GM18520 (cell line): ENCODE measurements at regions not wholly inside any gene's neighbourhood (a gene's known extent, or its start where the extent isn't known, plus 50 kb on each side); places are given as distances from the start of the nearest gene placed in this dataset.
A peak's percentile ranks its signal among the peaks of the same experiment; 100 is the strongest.

ENCODE experiments used
- ATAC-seq: cut with Tn5 transposase; IDR thresholded peaks from one replicate; pipeline ENCODE4 v1.9.1; 2021; ENCODE audit not compliant: unreplicated experiment

DNA sequence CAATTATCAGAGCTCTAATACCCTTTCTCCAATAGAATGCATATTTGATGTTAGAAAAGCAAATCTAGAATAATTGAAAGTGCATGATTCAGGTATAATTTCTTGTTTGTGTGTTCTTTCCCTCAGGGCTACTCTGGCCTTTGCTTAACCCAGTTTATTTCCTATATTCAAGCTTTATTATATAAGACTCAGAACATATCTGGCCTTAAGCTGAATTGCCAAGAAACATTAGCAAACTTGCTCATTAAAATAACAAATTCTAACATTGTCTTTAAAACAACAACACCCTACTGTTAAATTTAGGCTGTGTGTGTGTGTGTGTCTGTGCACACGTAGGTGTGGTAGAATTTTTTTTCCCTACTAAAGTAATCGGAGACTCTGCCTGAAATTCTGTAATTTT is 426.5 kb downstream of the UTRN start:
- no peak for ATAC-seq

DNA sequence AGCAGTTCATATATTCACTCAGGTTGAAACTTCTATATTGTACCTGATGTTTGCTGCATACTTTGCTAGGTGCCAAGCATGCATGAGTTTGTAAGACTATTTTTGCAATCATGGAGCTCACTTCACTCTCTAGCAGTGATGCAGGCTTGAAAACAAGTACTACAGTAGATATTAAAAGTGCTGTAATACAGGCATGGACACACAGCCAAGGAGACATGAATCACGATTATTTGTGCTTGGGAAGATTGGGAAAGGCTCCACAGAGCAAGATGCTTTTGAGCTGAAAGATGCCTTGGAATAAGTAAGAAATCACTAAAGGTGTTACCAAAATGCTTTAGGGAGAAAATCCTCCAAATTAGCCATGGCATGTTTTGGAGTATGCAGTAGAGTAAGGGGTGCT is 427.4 kb downstream of the UTRN start:
- no peak for ATAC-seq

DNA sequence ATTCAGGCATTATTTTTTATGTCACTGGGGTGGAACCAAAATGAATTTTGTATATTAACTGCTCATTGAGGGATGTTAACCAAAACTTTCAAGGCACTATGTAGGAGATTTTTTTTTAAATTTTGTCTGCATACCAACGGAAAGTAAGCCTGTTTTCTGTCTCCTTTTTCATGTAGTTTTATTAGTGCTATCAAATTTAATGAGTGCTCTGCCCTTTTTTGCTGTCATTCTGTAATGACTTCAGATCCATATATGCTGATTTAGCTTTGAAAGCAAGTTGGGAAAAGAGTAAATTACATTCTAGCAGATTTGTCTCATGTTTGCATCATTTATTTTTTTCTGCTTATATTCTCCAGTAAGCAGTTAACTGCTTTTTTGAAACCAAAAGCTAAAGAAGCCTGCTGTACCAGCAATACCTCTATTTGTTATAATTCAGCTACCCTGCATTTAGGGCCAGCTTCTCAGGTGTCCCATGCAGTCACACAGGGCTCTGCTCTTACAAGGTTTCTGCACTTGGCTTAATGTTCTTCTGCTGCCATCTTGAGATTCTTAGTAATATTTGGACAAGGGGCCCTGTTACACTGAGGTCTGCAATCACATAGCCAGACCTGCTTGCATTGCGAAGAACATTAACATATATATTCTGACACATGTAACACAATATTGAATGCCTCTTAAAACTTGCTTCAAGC is 429.0 kb downstream of the UTRN start:
- ATAC-seq: no peak

- ATAC-seq: peak; percentile 96
These were observed 430.2 kb downstream of the UTRN start for GRCh38 chr6:144715344-144715743.

GRCh38 chr6:144718431-144718830 is 433.3 kb downstream of the UTRN start:
- ATAC-seq: no peak

DNA sequence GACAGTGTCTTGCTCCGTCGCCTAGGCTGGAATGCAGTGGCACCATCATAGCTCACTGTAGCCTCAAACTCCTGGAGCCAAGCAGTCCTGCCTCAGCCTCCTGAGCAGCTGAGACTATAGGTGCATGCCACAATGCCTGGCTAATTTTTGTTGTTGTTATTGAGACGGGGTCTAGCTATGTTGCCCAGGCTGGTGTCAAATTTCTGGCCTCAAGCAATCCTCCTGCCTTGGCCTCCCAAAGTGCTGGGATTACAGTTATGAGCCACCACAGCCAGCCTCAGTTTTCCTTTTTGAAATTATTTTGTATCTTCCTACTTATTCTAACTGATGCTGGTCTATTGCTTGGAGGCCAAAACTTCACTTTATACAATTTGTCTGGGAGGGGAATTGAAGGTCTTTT is 436.1 kb downstream of the UTRN start:
- ATAC-seq: no peak

- no peak for ATAC-seq
These were observed 437.1 kb downstream of the UTRN start for GRCh38 chr6:144722154-144722737.

DNA sequence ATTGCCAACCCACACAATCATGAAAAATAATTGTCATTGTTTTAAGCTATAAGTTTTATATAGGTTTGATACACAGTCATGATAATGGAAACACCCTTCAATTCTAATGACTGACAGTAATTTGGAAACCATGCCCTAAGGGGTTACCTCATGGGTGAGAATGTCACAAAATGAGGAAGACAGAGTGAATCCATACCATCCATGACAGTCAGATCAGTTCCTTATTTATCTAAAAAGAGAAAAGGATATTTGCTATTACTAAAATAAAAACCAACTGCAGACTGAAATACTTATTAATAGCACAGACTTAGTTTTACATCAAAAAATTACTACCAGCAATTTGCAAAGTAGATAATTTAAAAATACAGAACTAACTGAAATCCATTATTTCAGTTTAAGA is 437.8 kb downstream of the UTRN start:
- no peak for ATAC-seq

GRCh38 chr6:144723431-144723830 is 438.3 kb downstream of the UTRN start:
- no peak for ATAC-seq

DNA sequence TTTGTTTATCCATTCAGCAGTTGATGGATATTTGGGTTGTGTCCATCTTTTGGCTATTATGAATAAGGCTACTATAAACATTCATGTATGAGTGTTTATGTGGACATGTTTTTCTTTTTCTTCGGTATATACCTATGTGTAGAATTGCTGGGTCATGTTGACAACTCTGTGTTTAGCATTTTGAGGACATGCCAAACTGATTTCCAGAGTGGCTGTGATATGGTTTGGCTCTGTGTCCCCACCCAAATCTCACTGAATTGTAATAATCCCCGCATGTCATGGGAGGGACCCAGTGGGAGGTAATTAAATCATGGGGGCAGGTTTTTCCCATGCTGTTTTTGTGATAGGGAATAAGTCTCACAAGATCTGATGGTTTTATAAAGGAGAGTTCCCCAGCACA is 439.7 kb downstream of the UTRN start:
- no peak for ATAC-seq

DNA sequence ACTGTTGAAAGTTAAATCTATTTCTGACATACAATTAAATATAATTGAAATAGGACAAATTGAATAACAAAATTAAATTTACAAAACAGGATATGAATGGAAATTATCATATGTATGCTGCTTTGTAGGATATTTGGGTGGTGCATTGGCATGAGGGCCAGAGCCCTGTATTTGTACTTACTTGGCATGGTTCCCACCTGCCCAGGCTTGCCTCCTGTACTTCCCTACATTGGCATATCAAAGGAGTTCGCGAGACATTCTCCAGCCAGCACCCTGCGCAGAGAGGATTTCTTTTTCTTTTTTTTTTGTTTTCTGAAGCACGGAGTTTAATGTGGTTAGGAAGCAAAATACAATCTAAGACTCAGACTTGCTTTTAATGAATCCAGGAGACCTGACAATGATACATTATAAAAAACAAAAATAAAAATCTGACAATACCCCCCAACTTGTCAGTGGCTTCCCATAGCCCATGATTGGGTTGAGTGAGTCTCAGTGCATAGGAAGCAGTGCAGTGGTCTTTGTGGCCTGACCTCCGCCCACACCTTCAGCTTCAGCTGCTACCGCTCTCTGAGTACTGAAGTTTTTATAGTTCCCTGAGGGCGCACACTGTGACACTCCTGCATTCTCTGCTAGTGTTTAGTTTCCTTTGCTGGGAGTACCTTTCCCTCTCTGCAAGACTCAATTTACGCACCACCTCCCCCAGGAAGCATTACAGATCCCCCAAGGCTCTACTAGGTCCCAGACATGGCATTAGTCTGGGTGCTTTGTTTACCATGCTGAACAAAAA is 440.8 kb downstream of the UTRN start:
- ATAC-seq: no peak

DNA sequence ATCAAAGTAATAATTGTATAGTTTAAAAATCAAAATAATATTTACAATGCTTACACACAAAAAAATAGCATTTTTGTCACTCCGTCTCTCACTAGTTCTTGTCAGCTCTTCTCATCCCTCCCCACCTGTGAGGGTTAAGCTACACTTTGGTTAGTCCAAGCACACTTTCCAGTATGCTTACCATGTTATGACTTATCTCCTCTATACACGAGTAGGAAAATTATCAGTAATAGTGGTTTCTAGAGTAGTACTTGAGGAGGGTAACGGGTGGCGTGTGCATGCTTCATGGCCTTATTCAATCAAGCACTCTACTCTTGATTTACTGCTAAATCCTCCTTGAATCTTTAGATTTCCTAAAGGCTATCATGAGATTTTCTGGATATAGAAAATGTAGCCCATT is 443.7 kb downstream of the UTRN start:
- no peak for ATAC-seq

DNA sequence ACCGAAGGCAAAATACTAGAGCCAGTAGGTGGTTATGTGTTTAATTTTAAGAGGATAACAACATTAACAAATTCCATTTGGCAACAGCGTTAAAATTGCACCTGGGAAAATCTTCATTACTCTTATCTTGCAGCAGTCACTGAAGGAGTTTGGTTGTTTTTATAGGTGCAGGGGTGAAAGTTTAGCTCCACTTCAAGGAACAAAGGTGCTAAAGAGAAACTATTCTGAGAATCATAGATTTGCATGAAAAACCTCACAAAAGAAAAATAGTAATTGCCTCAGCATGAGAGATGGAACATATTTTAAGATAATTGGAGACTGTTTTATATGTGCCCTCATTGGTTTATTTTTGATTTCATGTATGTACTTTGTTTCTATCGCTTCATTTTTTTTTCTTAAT is 444.4 kb downstream of the UTRN start:
- peak; percentile 71 for ATAC-seq

DNA sequence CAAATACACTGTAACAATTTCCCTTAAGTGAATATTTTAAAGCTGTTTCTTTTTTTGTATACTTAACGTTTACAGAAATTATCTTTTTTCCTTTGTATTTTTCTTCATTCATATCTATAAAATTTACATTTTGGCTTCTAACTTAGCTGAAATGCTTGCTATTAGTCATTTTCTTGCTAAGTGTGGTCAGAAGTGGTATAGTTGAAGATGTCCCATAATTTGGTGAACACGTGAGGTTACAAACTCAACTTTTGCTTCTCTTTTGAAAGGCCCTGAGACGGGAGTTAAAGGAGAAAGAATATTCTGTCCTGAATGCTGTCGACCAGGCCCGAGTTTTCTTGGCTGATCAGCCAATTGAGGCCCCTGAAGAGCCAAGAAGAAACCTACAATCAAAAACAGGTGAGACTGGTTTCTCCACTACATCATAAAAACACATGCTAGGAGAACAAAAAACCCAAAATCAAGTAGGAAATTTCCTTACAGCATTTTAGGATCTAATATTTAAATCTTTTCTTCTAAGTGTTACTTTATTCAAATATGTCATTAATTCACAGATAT is 445.0 kb downstream of the UTRN start:
- ATAC-seq: no peak

- no peak for ATAC-seq
These were observed 446.1 kb downstream of the UTRN start for GRCh38 chr6:144731229-144731628.

- ATAC-seq: no peak
These were observed 451.6 kb downstream of the UTRN start for GRCh38 chr6:144736763-144737162.

- no peak for ATAC-seq
These were observed 452.9 kb downstream of the UTRN start for GRCh38 chr6:144737998-144738397.

- ATAC-seq: no peak
These were observed 454.7 kb downstream of the UTRN start for GRCh38 chr6:144739873-144740272.

DNA sequence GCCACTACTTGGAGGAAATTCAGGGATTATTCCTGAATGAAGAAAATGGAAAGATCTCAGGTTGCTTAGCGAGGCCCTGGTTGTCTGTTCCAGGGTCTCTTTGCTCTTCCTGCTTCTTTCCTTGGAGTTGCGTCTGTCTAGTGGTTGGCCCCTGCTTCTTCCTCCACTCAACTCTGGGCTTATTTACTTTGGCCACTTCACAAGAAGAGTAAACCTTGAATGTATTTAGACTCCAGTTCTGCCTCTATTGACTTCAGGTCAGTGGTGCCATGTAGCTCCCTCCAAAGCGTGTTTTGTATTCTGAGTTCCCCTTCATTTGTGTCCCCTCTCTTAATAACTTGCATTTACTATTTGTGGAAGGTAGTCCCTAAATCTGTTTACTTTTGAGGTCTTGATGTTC is 456.5 kb downstream of the UTRN start:
- no peak for ATAC-seq

GRCh38 chr6:144742779-144743178 is 457.6 kb downstream of the UTRN start:
- no peak for ATAC-seq

DNA sequence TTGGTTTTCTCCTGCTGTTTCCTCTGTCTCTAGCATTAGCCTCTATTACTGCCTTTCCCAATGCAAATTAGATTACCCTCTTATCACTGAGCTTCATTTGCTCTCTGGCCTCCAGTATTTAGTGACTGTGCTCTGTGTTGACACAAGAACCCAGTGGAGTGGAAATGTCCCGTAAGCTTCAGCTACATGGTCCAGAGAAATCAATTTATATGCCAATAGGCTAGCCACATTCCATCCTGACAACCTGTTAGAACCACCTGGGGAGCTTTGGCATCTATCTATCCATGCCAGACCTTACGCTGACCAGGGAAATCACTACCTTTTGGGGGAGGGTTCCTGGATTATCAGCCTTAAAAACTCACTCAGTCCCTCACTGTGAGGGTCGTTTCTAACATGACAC is 459.6 kb downstream of the UTRN start:
- no peak for ATAC-seq

DNA sequence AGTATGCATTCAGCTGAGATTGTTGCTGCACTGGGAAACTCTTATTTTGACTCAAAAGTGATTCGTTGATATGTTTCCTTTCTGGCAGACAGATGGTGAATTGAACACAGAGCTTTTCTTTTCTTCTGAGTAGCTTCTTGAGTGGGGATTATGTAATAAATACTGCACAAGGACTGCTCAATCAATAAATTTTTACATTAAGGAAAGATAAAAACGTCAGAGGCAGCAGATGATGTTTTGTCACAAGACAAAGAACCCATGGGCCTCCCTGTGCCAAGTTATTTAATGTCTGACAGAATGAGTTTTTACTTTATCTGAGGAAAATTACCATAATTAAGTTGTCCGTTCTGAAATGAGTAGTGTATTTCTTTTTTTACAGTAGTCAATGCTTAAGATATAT is 460.3 kb downstream of the UTRN start:
- no peak for ATAC-seq
